ENCODE measurements at regions not wholly inside any gene's neighbourhood (a gene's known extent, or its start where the extent isn't known, plus 50 kb on each side); places are given as distances from the start of the nearest gene placed in this dataset.

GRCh38 chr18:77833807-77834206 is 584.2 kb downstream of the GALR1 start:
- Histone ChIP-seq H3K9me3 (no peaks in the 10 kb centered on the region), H3K27ac (no peak overlapping the region), H3K36me3 (no peaks in the 10 kb centered on the region), H3K27me3 (no peaks in the 10 kb centered on the region), H3K4me3 (no peak overlapping the region), H3K4me1 (no peaks in the 10 kb centered on the region)
- TF ChIP-seq POLR2A (IDR thresholded peaks at IDR 0.05) (no peak), CTCF (IDR thresholded peaks at IDR 0.05) (no peak)
- no peak for DNase-seq

GRCh38 chr18:77851802-77852201 is 602.2 kb downstream of the GALR1 start:
- Histone ChIP-seq H3K36me3 (no peaks in the 10 kb centered on the region), H3K9me3 (no peaks in the 10 kb centered on the region), H3K4me3 (no peak overlapping the region), H3K4me1 (no peaks in the 10 kb centered on the region), H3K27ac (no peak overlapping the region), H3K27me3 (no peaks in the 10 kb centered on the region)
- DNase-seq, result no peak
- TF ChIP-seq POLR2A (IDR thresholded peaks at IDR 0.05) (no peak), CTCF (IDR thresholded peaks at IDR 0.05) (no peak)

GRCh38 chr18:77853859-77854258 is 604.2 kb downstream of the GALR1 start:
- DNase-seq, result no peak
- Histone ChIP-seq H3K36me3 (no peaks in the 10 kb centered on the region), H3K27me3 (no peaks in the 10 kb centered on the region), H3K9me3 (no peaks in the 10 kb centered on the region), H3K4me1 (no peaks in the 10 kb centered on the region), H3K4me3 (no peak overlapping the region), H3K27ac (no peak overlapping the region)
- TF ChIP-seq CTCF (IDR thresholded peaks at IDR 0.05) (no peak), POLR2A (IDR thresholded peaks at IDR 0.05) (no peak)

- no peaks in the 10 kb centered on the region for H3K4me1 ChIP-seq
- H3K27ac ChIP-seq, result no peak overlapping the region
- no peaks in the 10 kb centered on the region for H3K36me3 ChIP-seq
- no peak for DNase-seq
- H3K9me3 ChIP-seq, result no peaks in the 10 kb centered on the region
- no peak overlapping the region for H3K4me3 ChIP-seq
- no peak for TF ChIP-seq POLR2A (IDR thresholded peaks at IDR 0.05)
- TF ChIP-seq CTCF (IDR thresholded peaks at IDR 0.05), result no peak
- no peaks in the 10 kb centered on the region for H3K27me3 ChIP-seq
Measured at GRCh38 chr18:77857678-77858655, 608.3 kb downstream of the GALR1 start.

- DNase-seq, result no peak
- Histone ChIP-seq H3K27me3 (no peaks in the 10 kb centered on the region), H3K27ac (no peak overlapping the region), H3K9me3 (no peaks in the 10 kb centered on the region), H3K36me3 (no peaks in the 10 kb centered on the region), H3K4me3 (no peak overlapping the region), H3K4me1 (no peaks in the 10 kb centered on the region)
- no peak for TF ChIP-seq CTCF (IDR thresholded peaks at IDR 0.05)
- no peak for TF ChIP-seq POLR2A (IDR thresholded peaks at IDR 0.05)
Measured at GRCh38 chr18:77859634-77860033, 610.0 kb downstream of the GALR1 start.
